GM12864 (cell line): ENCODE measurements at regions not wholly inside any gene's neighbourhood (a gene's known extent, or its start where the extent isn't known, plus 50 kb on each side); places are given as distances from the start of the nearest gene placed in this dataset.
A peak's percentile ranks its signal among the peaks of the same experiment; 100 is the strongest.

Experiments used
- DNase-seq: peaks from one replicate; pipeline ENCODE4 v3.0.0-alpha.2; 2011; ENCODE audit warnings: low read depth
- H3K4me3 ChIP-seq: 2 replicates; pipeline ENCODE4 v1.5.1; 2011; ENCODE audit warnings: mild to moderate bottlenecking, low read depth, low read length, control low read depth
- CTCF ChIP-seq: IDR thresholded peaks from 2 replicates; pipeline ENCODE4 v1.5.1; 2011; ENCODE audit warnings: low read depth, mild to moderate bottlenecking, moderate library complexity, low read length, control low read depth, inconsistent platforms; ENCODE audit errors: missing control alignments

- TF ChIP-seq CTCF = no peak
- no peak for DNase-seq
- no peak overlapping the region for H3K4me3 ChIP-seq
Observed at GRCh38 chr2:7346336-7346735, 429.1 kb downstream of the RNF144A start.

GRCh38 chr2:7348761-7349160 lies 431.5 kb downstream of the RNF144A start:
- peak; percentile 35 for DNase-seq
- no peak for TF ChIP-seq CTCF
- no peak overlapping the region for H3K4me3 ChIP-seq

- DNase-seq = no peak
- no peak for TF ChIP-seq CTCF
- H3K4me3 ChIP-seq = no peak overlapping the region
Observed at GRCh38 chr2:7352191-7352590, 435.0 kb downstream of the RNF144A start.

GRCh38 chr2:7353571-7353970 lies 436.4 kb downstream of the RNF144A start:
- DNase-seq = no peak
- no peak for TF ChIP-seq CTCF
- no peak overlapping the region for H3K4me3 ChIP-seq

- no peak overlapping the region for H3K4me3 ChIP-seq
- DNase-seq = no peak
- no peak for TF ChIP-seq CTCF
Observed at GRCh38 chr2:7355781-7356180, 438.6 kb downstream of the RNF144A start.

- H3K4me3 ChIP-seq = no peak overlapping the region
- no peak for TF ChIP-seq CTCF
- no peak for DNase-seq
Observed at GRCh38 chr2:7356909-7357584, 439.8 kb downstream of the RNF144A start.

GRCh38 chr2:7357993-7358392 lies 440.8 kb downstream of the RNF144A start:
- TF ChIP-seq CTCF = no peak
- no peak for DNase-seq
- no peak overlapping the region for H3K4me3 ChIP-seq
